ENCODE measurements at regions not wholly inside any gene's neighbourhood (a gene's known extent, or its start where the extent isn't known, plus 50 kb on each side); places are given as distances from the start of the nearest gene placed in this dataset.

DNA sequence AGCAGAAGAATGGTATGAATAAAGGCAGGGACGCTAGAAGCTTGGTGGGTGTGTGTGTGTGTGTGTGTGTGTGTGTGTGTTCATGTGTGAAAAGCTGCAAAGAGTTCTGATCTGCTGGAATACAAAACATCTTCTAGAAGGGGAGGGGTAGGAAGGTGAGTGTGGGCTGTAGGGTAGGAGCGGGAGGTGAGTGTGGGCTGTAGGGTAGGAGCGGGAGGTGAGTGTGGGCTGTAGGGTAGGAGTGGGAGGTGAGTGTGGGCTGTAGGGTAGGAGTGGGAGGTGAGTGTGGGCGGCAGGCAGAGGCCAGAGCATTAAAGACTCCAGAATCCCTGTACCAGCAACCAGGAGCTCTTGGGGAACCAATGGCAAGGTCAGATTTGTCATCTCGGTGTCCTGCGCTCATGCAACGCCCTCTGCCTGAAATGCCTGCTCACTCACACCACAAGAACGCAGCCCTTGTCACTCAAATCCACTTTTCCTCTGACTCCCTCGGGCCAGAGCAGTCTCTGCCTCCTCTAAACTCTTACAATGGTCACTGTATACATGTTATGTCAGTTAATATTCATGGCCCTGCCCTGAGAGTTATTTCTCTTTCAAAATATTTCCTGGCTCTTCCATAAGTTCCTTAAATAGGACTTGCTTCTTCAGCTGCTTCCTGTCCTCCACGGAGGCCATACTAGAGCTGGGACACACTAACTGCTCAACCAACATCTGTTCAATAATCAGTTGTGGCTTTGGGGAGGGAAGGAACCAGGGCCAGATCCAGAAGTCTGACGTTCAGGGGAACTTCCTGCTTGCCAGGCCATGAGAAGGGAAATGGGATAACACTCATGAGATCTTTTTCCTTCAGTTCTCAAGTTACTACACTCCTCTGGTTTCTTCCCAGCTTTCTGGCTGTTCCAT, 53.6 kb upstream of the ZNF644 start:
- H3K4me1 Mint-ChIP-seq = no peaks in the 10 kb centered on the region
- no peak overlapping the region for H3K4me3 Mint-ChIP-seq
- no peak overlapping the region for H3K27ac Mint-ChIP-seq (ENCODE audit: low read depth)
- no peak for DNase-seq (ENCODE audit: low spot score in 2 of 2)
- H3K36me3 Mint-ChIP-seq (ENCODE audit: insufficient read depth) = peaks cover 1% of the 10 kb centered on the region
- no peak for ATAC-seq (replicated peaks; ENCODE audit: extremely low read depth, poor library complexity, severe bottlenecking)
- peaks cover 18% of the 10 kb centered on the region for H3K27me3 Mint-ChIP-seq
- H3K9me3 Mint-ChIP-seq = no peaks in the 10 kb centered on the region

DNA sequence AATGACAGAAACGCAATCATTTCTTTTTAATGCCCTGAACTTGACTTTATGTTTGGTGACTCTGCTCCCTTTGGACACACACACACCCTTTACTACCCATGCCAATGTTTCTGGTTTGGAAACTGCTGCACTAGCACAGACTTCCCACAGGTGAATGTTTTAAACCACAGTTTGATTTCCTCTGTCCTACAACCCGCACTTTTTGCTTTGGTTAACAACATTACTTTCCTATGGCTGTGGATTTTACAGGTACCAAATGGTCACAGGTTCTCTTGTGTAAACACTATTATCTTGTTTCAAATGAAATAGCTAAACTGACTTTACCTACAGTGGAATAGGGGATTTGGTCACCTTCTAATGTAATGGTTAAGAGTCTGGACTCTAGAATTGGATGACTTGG, 51.5 kb upstream of the ZNF644 start:
- DNase-seq (ENCODE audit: low spot score in 2 of 2) (no peak), ATAC-seq (replicated peaks; ENCODE audit: extremely low read depth, poor library complexity, severe bottlenecking) (no peak)
- H3K9me3 Mint-ChIP-seq = no peaks in the 10 kb centered on the region
- no peaks in the 10 kb centered on the region for H3K4me1 Mint-ChIP-seq
- H3K27ac Mint-ChIP-seq (ENCODE audit: low read depth) = no peak overlapping the region
- peaks cover 18% of the 10 kb centered on the region for H3K27me3 Mint-ChIP-seq
- no peak overlapping the region for H3K4me3 Mint-ChIP-seq
- H3K36me3 Mint-ChIP-seq (ENCODE audit: insufficient read depth) = peaks cover 1% of the 10 kb centered on the region

DNA sequence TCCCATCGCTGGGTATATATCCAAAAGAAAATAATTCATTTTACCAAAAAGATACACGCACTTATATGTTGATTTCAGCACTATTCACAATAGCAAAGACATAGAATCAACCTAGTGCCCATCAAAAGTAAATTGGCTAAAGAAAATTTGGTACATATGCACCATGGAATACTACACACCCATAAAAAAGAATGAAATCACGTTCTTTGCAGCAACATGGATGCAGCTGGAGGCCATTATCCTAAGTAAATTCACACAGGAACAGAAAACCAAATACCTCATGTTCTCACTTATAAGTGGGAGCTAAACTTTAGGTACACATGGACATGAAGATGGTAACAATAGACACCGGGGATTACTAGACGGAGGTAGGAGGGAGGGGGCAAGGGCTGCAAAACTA, 50.0 kb upstream of the ZNF644 start:
- Mint-ChIP-seq H3K4me3 (no peak overlapping the region), H3K36me3 (ENCODE audit: insufficient read depth) (no peaks in the 10 kb centered on the region), H3K27ac (ENCODE audit: low read depth) (no peak overlapping the region), H3K9me3 (no peaks in the 10 kb centered on the region), H3K4me1 (no peaks in the 10 kb centered on the region), H3K27me3 (peaks cover 20% of the 10 kb centered on the region)
- no peak for ATAC-seq (replicated peaks; ENCODE audit: extremely low read depth, poor library complexity, severe bottlenecking)
- DNase-seq (ENCODE audit: low spot score in 2 of 2) = no peak

Data from central memory CD8-positive, alpha-beta T cell (primary cell).